ENCODE measurements at regions not wholly inside any gene's neighbourhood (a gene's known extent, or its start where the extent isn't known, plus 50 kb on each side); places are given as distances from the start of the nearest gene placed in this dataset.
A peak's percentile ranks its signal among the peaks of the same experiment; 100 is the strongest.

- DNase-seq (ENCODE audit: insufficient read length) (no peak), FAIRE-seq (peak; percentile 69)
- TF ChIP-seq POLR2A (IDR thresholded peaks at IDR 0.05; ENCODE audit: low read depth, low read length): no peak
- no peak for TF ChIP-seq POLR2AphosphoS5 (IDR thresholded peaks at IDR 0.05; ENCODE audit: low read depth, low read length)
- TF ChIP-seq TAF1 (IDR thresholded peaks at IDR 0.05; ENCODE audit: borderline replicate concordance, low read depth, low read length): no peak
Observed at GRCh38 chr5:68446487-68446894, 230.9 kb downstream of the PIK3R1 start.

GRCh38 chr5:68447136-68447929 is 231.8 kb downstream of the PIK3R1 start:
- FAIRE-seq (peak; percentile 17), DNase-seq (ENCODE audit: insufficient read length) (no peak)
- TF ChIP-seq POLR2AphosphoS5 (IDR thresholded peaks at IDR 0.05; ENCODE audit: low read depth, low read length): no peak
- no peak for TF ChIP-seq TAF1 (IDR thresholded peaks at IDR 0.05; ENCODE audit: borderline replicate concordance, low read depth, low read length)
- TF ChIP-seq POLR2A (IDR thresholded peaks at IDR 0.05; ENCODE audit: low read depth, low read length): no peak

- no peak for DNase-seq (ENCODE audit: insufficient read length)
- no peak for FAIRE-seq
Observed at GRCh38 chr5:68449380-68449779, 233.8 kb downstream of the PIK3R1 start.

GRCh38 chr5:68450245-68450852 is 234.8 kb downstream of the PIK3R1 start:
- no peak for TF ChIP-seq POLR2AphosphoS5 (IDR thresholded peaks at IDR 0.05; ENCODE audit: low read depth, low read length)
- TF ChIP-seq TAF1 (IDR thresholded peaks at IDR 0.05; ENCODE audit: borderline replicate concordance, low read depth, low read length): no peak
- no peak for TF ChIP-seq POLR2A (IDR thresholded peaks at IDR 0.05; ENCODE audit: low read depth, low read length)
- FAIRE-seq (no peak), DNase-seq (ENCODE audit: insufficient read length) (no peak)

More at GRCh38 chr5:68449380-68449779, 233.8 kb downstream of the PIK3R1 start:
- TF ChIP-seq TAF1 (IDR thresholded peaks at IDR 0.05; ENCODE audit: borderline replicate concordance, low read depth, low read length): no peak
- TF ChIP-seq POLR2AphosphoS5 (IDR thresholded peaks at IDR 0.05; ENCODE audit: low read depth, low read length): no peak
- TF ChIP-seq POLR2A (IDR thresholded peaks at IDR 0.05; ENCODE audit: low read depth, low read length): no peak

GRCh38 chr5:68452286-68452685 is 236.7 kb downstream of the PIK3R1 start:
- TF ChIP-seq POLR2A (IDR thresholded peaks at IDR 0.05; ENCODE audit: low read depth, low read length) (no peak), POLR2AphosphoS5 (IDR thresholded peaks at IDR 0.05; ENCODE audit: low read depth, low read length) (no peak), TAF1 (IDR thresholded peaks at IDR 0.05; ENCODE audit: borderline replicate concordance, low read depth, low read length) (no peak)
- FAIRE-seq (no peak), DNase-seq (ENCODE audit: insufficient read length) (no peak)

- FAIRE-seq (no peak), DNase-seq (ENCODE audit: insufficient read length) (no peak)
- no peak for TF ChIP-seq POLR2A (IDR thresholded peaks at IDR 0.05; ENCODE audit: low read depth, low read length)
- no peak for TF ChIP-seq POLR2AphosphoS5 (IDR thresholded peaks at IDR 0.05; ENCODE audit: low read depth, low read length)
- TF ChIP-seq TAF1 (IDR thresholded peaks at IDR 0.05; ENCODE audit: borderline replicate concordance, low read depth, low read length): no peak
Observed at GRCh38 chr5:68454172-68454571, 238.6 kb downstream of the PIK3R1 start.

GRCh38 chr5:68454766-68455165 is 239.2 kb downstream of the PIK3R1 start:
- TF ChIP-seq POLR2A (IDR thresholded peaks at IDR 0.05; ENCODE audit: low read depth, low read length): no peak
- no peak for TF ChIP-seq POLR2AphosphoS5 (IDR thresholded peaks at IDR 0.05; ENCODE audit: low read depth, low read length)
- no peak for TF ChIP-seq TAF1 (IDR thresholded peaks at IDR 0.05; ENCODE audit: borderline replicate concordance, low read depth, low read length)
- no peak for DNase-seq (ENCODE audit: insufficient read length)
- FAIRE-seq: no peak

- DNase-seq (ENCODE audit: insufficient read length): no peak
- TF ChIP-seq POLR2AphosphoS5 (IDR thresholded peaks at IDR 0.05; ENCODE audit: low read depth, low read length): no peak
- TF ChIP-seq POLR2A (IDR thresholded peaks at IDR 0.05; ENCODE audit: low read depth, low read length): no peak
- TF ChIP-seq TAF1 (IDR thresholded peaks at IDR 0.05; ENCODE audit: borderline replicate concordance, low read depth, low read length): no peak
- FAIRE-seq: no peak
Observed at GRCh38 chr5:68455216-68455615, 239.7 kb downstream of the PIK3R1 start.

GRCh38 chr5:68456756-68457217 is 241.2 kb downstream of the PIK3R1 start:
- TF ChIP-seq POLR2AphosphoS5 (IDR thresholded peaks at IDR 0.05; ENCODE audit: low read depth, low read length) (no peak), TAF1 (IDR thresholded peaks at IDR 0.05; ENCODE audit: borderline replicate concordance, low read depth, low read length) (no peak), POLR2A (IDR thresholded peaks at IDR 0.05; ENCODE audit: low read depth, low read length) (no peak)
- FAIRE-seq: peak; percentile 24
- no peak for DNase-seq (ENCODE audit: insufficient read length)

GRCh38 chr5:68457285-68457684 is 241.7 kb downstream of the PIK3R1 start:
- TF ChIP-seq TAF1 (IDR thresholded peaks at IDR 0.05; ENCODE audit: borderline replicate concordance, low read depth, low read length) (no peak), POLR2A (IDR thresholded peaks at IDR 0.05; ENCODE audit: low read depth, low read length) (no peak), POLR2AphosphoS5 (IDR thresholded peaks at IDR 0.05; ENCODE audit: low read depth, low read length) (no peak)
- FAIRE-seq: no peak
- no peak for DNase-seq (ENCODE audit: insufficient read length)

- TF ChIP-seq TAF1 (IDR thresholded peaks at IDR 0.05; ENCODE audit: borderline replicate concordance, low read depth, low read length): no peak
- TF ChIP-seq POLR2A (IDR thresholded peaks at IDR 0.05; ENCODE audit: low read depth, low read length): no peak
- no peak for TF ChIP-seq POLR2AphosphoS5 (IDR thresholded peaks at IDR 0.05; ENCODE audit: low read depth, low read length)
- no peak for FAIRE-seq
- no peak for DNase-seq (ENCODE audit: insufficient read length)
Observed at GRCh38 chr5:68458416-68459021, 243.0 kb downstream of the PIK3R1 start.

All from GM12892 (cell line).